ENCODE measurements at regions not wholly inside any gene's neighbourhood (a gene's known extent, or its start where the extent isn't known, plus 50 kb on each side); places are given as distances from the start of the nearest gene placed in this dataset.
"Not testable (repeated sequence)": the region's sequence is repeated elsewhere in the genome, so short reads cannot be mapped to it uniquely, and the experiment has no call there.

GRCh38 chr7:156347703-156348248 lies 292.8 kb upstream of the RNF32 start:
- TF ChIP-seq CTCF (conservative IDR thresholded peaks at IDR 0.05; ENCODE audit: low read depth in 2 of 2); POLR2AphosphoS5 (IDR thresholded peaks at IDR 0.05; ENCODE audit: low read depth); CREB1 (CRISPR knock-in tag; IDR thresholded peaks at IDR 0.05; ENCODE audit: low read depth); NANOG (IDR thresholded peaks at IDR 0.05; ENCODE audit: borderline replicate concordance); EZH2 (IDR thresholded peaks at IDR 0.05; ENCODE audit: low read depth, unreplicated experiment); ZNF114 (CRISPR knock-in tag; IDR thresholded peaks at IDR 0.05); REST (IDR thresholded peaks at IDR 0.05; ENCODE audit: unreplicated experiment); STAT1 (IDR thresholded peaks at IDR 0.05; ENCODE audit: unreplicated experiment); ZNF331 (CRISPR knock-in tag; IDR thresholded peaks at IDR 0.05; ENCODE audit: low read depth); EZH2phosphoT487 (IDR thresholded peaks at IDR 0.05; ENCODE audit: unreplicated experiment); JUNB (IDR thresholded peaks at IDR 0.05; ENCODE audit: unreplicated experiment); ETS1 (IDR thresholded peaks at IDR 0.05); ZNF462 (CRISPR knock-in tag; IDR thresholded peaks at IDR 0.05): not testable (repeated sequence)

All from GM23338 (cell line).